Erythroblast (primary cell): ENCODE measurements at regions not wholly inside any gene's neighbourhood (a gene's known extent, or its start where the extent isn't known, plus 50 kb on each side); places are given as distances from the start of the nearest gene placed in this dataset.

ENCODE experiments used
- GATA1 ChIP-seq: IDR thresholded peaks from 2 replicates; pipeline ENCODE4 v1.6.1; 2011; ENCODE audit warnings: low read depth, mild to moderate bottlenecking, control low read depth, low read length, moderate library complexity
- POLR2A ChIP-seq: IDR thresholded peaks from 2 replicates; pipeline ENCODE4 v1.6.1; 2011; ENCODE audit warnings: mild to moderate bottlenecking, low read length

GRCh38 chr2:216774180-216774579 is 78.8 kb upstream of the IGFBP5 start:
- TF ChIP-seq POLR2A, result no peak
- no peak for TF ChIP-seq GATA1
